Sigmoid colon (tissue), 6 donors: ENCODE measurements at regions not wholly inside any gene's neighbourhood (a gene's known extent, or its start where the extent isn't known, plus 50 kb on each side); places are given as distances from the start of the nearest gene placed in this dataset.

Experiments
- DNase-seq: peaks from one replicate; pipeline ENCODE4 v3.0.0-alpha.2; 2019
- H3K27ac ChIP-seq, 4 donors: fragments of 200-600 bp; sonication (generic); one replicate each; pipeline ENCODE4 v1.5.1; 2016 to 2019; ENCODE audit warnings: mild to moderate bottlenecking in 1 of 4
- H3K27me3 ChIP-seq, 3 donors: fragments of 200-600 bp; sonication (generic); one replicate each; pipeline ENCODE4 v1.5.1; 2019; ENCODE audit warnings: mild to moderate bottlenecking in 1 of 3
- H3K36me3 ChIP-seq, 4 donors: fragments of 200-600 bp; sonication (generic); one replicate each; pipeline ENCODE4 v1.5.1; 2016 to 2019
- H3K4me1 ChIP-seq, 4 donors: fragments of 200-600 bp; sonication (generic); one replicate each; pipeline ENCODE4 v1.5.1; 2017 to 2019
- H3K4me3 ChIP-seq, 4 donors: fragments of 200-600 bp; sonication (generic); one replicate each; pipeline ENCODE4 v1.5.1; 2017 to 2019; ENCODE audit warnings: mild to moderate bottlenecking in 2 of 4, moderate library complexity in 1 of 4
- H3K9me3 ChIP-seq, 4 donors: fragments of 200-600 bp in 3 of 4; sonication (generic) in 3 of 4; one replicate each; pipeline versions ENCODE4 v1.5.1 to v1.6.1; 2013 to 2019
- CTCF ChIP-seq, 4 experiments: fragments of 450-650 bp in 3 of 4; fragments of 200-600 bp in 1 of 4; IDR thresholded peaks; one replicate each; pipeline ENCODE4 v1.5.1; 2016 to 2019; ENCODE audit warnings: antibody characterized with exemption in 4 of 4, mild to moderate bottlenecking in 3 of 4, moderate library complexity in 2 of 4
- EP300 ChIP-seq, 4 donors: sonication (generic); formaldehyde crosslinking; IDR thresholded peaks; one replicate each; pipeline ENCODE4 v1.6.1; 2017; ENCODE audit warnings: antibody characterized with exemption in 4 of 4
- POLR2A ChIP-seq, 2 donors: fragments of 450-650 bp; IDR thresholded peaks; one replicate each; pipeline ENCODE4 v1.6.1; 2016; ENCODE audit warnings: antibody characterized with exemption in 2 of 2, mild to moderate bottlenecking in 2 of 2, moderate library complexity in 2 of 2
- POLR2AphosphoS5 ChIP-seq, 4 donors: sonication (generic); formaldehyde crosslinking; IDR thresholded peaks; one replicate each; pipeline ENCODE4 v1.6.1; 2017; ENCODE audit warnings: antibody characterized with exemption in 4 of 4
- WGBS, 2 donors: extraction: QIAGEN DNeasy Blood & Tissue Kit; methylation state at CpG; one replicate each; pipeline ENCODE4 v1.1.7; 2013; 5-methylcytosine and 5-hydroxymethylcytosine counted together
- intact Hi-C: fragments of 100-400 bp; cut with DNase I; formaldehyde crosslinking; loops from one replicate; pipeline ENCODE4 v1.15.1; 2023
- donor health status: healthy with polysubstance abuse.
- donor health status: healthy.

GRCh38 chr7:4556868-4557793 lies 125.0 kb upstream of the FOXK1 start:
- peak; percentile 3 for DNase-seq
- TF ChIP-seq EP300 (IDR thresholded peaks at IDR 0.05) (no peak), POLR2A (IDR thresholded peaks at IDR 0.05) (no peak), CTCF (IDR thresholded peaks at IDR 0.05) (no peak), POLR2AphosphoS5 (IDR thresholded peaks at IDR 0.05) (no peak)
- Histone ChIP-seq H3K27me3 (peaks cover 0 to 3% (median 0%) of the 10 kb centered on the region in 3 donors), H3K27ac (no peak overlapping the region), H3K36me3 (no peaks in the 10 kb centered on the region), H3K9me3 (peaks cover 3 to 6% (median 5%) of the 10 kb centered on the region in 4 donors), H3K4me1 (no peaks in the 10 kb centered on the region), H3K4me3 (no peak overlapping the region)
- intact Hi-C loops = no loop called here
- WGBS, 2 donors = 76 to 78% methylated on average over 18 of the region's 18 CpGs

- TF ChIP-seq POLR2A (IDR thresholded peaks at IDR 0.05) (no peak), EP300 (IDR thresholded peaks at IDR 0.05) (no peak), POLR2AphosphoS5 (IDR thresholded peaks at IDR 0.05) (no peak), CTCF (IDR thresholded peaks at IDR 0.05) (no peak)
- Histone ChIP-seq H3K4me1 (no peaks in the 10 kb centered on the region), H3K36me3 (no peaks in the 10 kb centered on the region), H3K27me3 (peaks cover 0 to 3% (median 0%) of the 10 kb centered on the region in 3 donors), H3K9me3 (no peaks in the 10 kb centered on the region), H3K27ac (no peak overlapping the region), H3K4me3 (no peak overlapping the region)
- DNase-seq = no peak
- intact Hi-C loops = no loop called here
- 36 to 67% methylated on average over 3 of the region's 3 CpGs for WGBS, 2 donors
Observed at GRCh38 chr7:4561795-4562194, 120.3 kb upstream of the FOXK1 start.

- H3K27me3 ChIP-seq = peaks cover 0 to 2% (median 0%) of the 10 kb centered on the region in 3 donors
- TF ChIP-seq CTCF (IDR thresholded peaks at IDR 0.05) = no peak
- no peak for TF ChIP-seq POLR2AphosphoS5 (IDR thresholded peaks at IDR 0.05)
- no peak for TF ChIP-seq EP300 (IDR thresholded peaks at IDR 0.05)
- TF ChIP-seq POLR2A (IDR thresholded peaks at IDR 0.05) = no peak
Observed at GRCh38 chr7:4566714-4567113, 115.4 kb upstream of the FOXK1 start.

GRCh38 chr7:4574851-4575250 lies 107.2 kb upstream of the FOXK1 start:
- intact Hi-C loops = no loop called here
- H3K4me1 ChIP-seq = no peaks in the 10 kb centered on the region
- no peaks in the 10 kb centered on the region for H3K36me3 ChIP-seq
- TF ChIP-seq EP300 (IDR thresholded peaks at IDR 0.05) (no peak), CTCF (IDR thresholded peaks at IDR 0.05) (no peak), POLR2A (IDR thresholded peaks at IDR 0.05) (no peak), POLR2AphosphoS5 (IDR thresholded peaks at IDR 0.05) (no peak)
- no peak for DNase-seq
- H3K27ac ChIP-seq = no peak overlapping the region
- H3K27me3 ChIP-seq = no peaks in the 10 kb centered on the region
- no peaks in the 10 kb centered on the region for H3K9me3 ChIP-seq
- H3K4me3 ChIP-seq = no peak overlapping the region

More at GRCh38 chr7:4566714-4567113, 115.4 kb upstream of the FOXK1 start:
- intact Hi-C loops = no loop called here
- Histone ChIP-seq H3K9me3 (no peaks in the 10 kb centered on the region), H3K4me1 (no peaks in the 10 kb centered on the region), H3K36me3 (no peaks in the 10 kb centered on the region), H3K27ac (no peak overlapping the region), H3K4me3 (no peak overlapping the region)
- DNase-seq = no peak
- WGBS, 2 donors = 95 to 96% methylated on average over 2 of the region's 2 CpGs
